ENCODE measurements at regions not wholly inside any gene's neighbourhood (a gene's known extent, or its start where the extent isn't known, plus 50 kb on each side); places are given as distances from the start of the nearest gene placed in this dataset.
"Not testable (repeated sequence)": the region's sequence is repeated elsewhere in the genome, so short reads cannot be mapped to it uniquely, and the experiment has no call there.

GRCh38 chr9:64370344-64370743, 914.7 kb downstream of the FOXD4L5 start:
- not testable (repeated sequence) for H3K36me3 ChIP-seq (ENCODE audit: insufficient read depth); H3F3A ChIP-seq (replicated peaks; ENCODE audit: low read depth); H3K79me2 ChIP-seq (replicated peaks; ENCODE audit: insufficient read depth); H3K36me3 Mint-ChIP-seq (ENCODE audit: low read depth); H3K27ac ChIP-seq (ENCODE audit: low read depth); ATAC-seq; H3K4me1 ChIP-seq (ENCODE audit: insufficient read depth); DNase-seq (ENCODE audit: low spot score); H3K4me3 ChIP-seq; H3K4me3 Mint-ChIP-seq; H2AFZ ChIP-seq; H3K27ac Mint-ChIP-seq; H3K4me2 ChIP-seq; H3K27me3 Mint-ChIP-seq (ENCODE audit: insufficient read depth, low read depth, poor library complexity); H3K9me2 ChIP-seq (ENCODE audit: insufficient read depth); H4K20me1 ChIP-seq (replicated peaks; ENCODE audit: insufficient read depth); H3K4me1 Mint-ChIP-seq; H3K9me3 Mint-ChIP-seq
- peaks cover 19% of the 10 kb centered on the region for H3K27me3 ChIP-seq (ENCODE audit: insufficient read depth)

GRCh38 chr9:64369644-64370043, 915.4 kb downstream of the FOXD4L5 start:
- H3K36me3 Mint-ChIP-seq (ENCODE audit: low read depth); H3K79me2 ChIP-seq (replicated peaks; ENCODE audit: insufficient read depth); H3K27ac Mint-ChIP-seq; H2AFZ ChIP-seq; H3F3A ChIP-seq (replicated peaks; ENCODE audit: low read depth); H3K27ac ChIP-seq (ENCODE audit: low read depth); H3K9me3 Mint-ChIP-seq; DNase-seq (ENCODE audit: low spot score); ATAC-seq; H3K4me1 Mint-ChIP-seq; H3K4me2 ChIP-seq; H3K36me3 ChIP-seq (ENCODE audit: insufficient read depth); H3K27me3 Mint-ChIP-seq (ENCODE audit: insufficient read depth, low read depth, poor library complexity); H4K20me1 ChIP-seq (replicated peaks; ENCODE audit: insufficient read depth); H3K4me1 ChIP-seq (ENCODE audit: insufficient read depth); H3K9me2 ChIP-seq (ENCODE audit: insufficient read depth); H3K4me3 Mint-ChIP-seq: not testable (repeated sequence)
- H3K4me3 ChIP-seq = peak overlapping the region; percentile 28; the same call in 1 of the 2 replicates
- H3K27me3 ChIP-seq (ENCODE audit: insufficient read depth) = peaks cover 19% of the 10 kb centered on the region

GRCh38 chr9:64369114-64369513, 915.9 kb downstream of the FOXD4L5 start:
- ATAC-seq = peak; percentile 100
- H3K4me3 Mint-ChIP-seq; H3K9me3 Mint-ChIP-seq; H3K4me2 ChIP-seq; H3F3A ChIP-seq (replicated peaks; ENCODE audit: low read depth); H3K4me1 ChIP-seq (ENCODE audit: insufficient read depth); H3K27ac Mint-ChIP-seq; H3K79me2 ChIP-seq (replicated peaks; ENCODE audit: insufficient read depth); H2AFZ ChIP-seq; H3K4me3 ChIP-seq; H3K36me3 Mint-ChIP-seq (ENCODE audit: low read depth); H3K36me3 ChIP-seq (ENCODE audit: insufficient read depth); DNase-seq (ENCODE audit: low spot score); H4K20me1 ChIP-seq (replicated peaks; ENCODE audit: insufficient read depth); H3K27me3 Mint-ChIP-seq (ENCODE audit: insufficient read depth, low read depth, poor library complexity); H3K27ac ChIP-seq (ENCODE audit: low read depth); H3K9me2 ChIP-seq (ENCODE audit: insufficient read depth); H3K4me1 Mint-ChIP-seq: not testable (repeated sequence)
- peak; percentile 18 to 56; a peak in 2 of 4 replicates for TF ChIP-seq CTCF (conservative IDR thresholded peaks at IDR 0.05; ENCODE audit: low read depth in 2 of 2)
- peaks cover 19% of the 10 kb centered on the region for H3K27me3 ChIP-seq (ENCODE audit: insufficient read depth)

- not testable (repeated sequence) for H3K4me1 Mint-ChIP-seq; H3K4me2 ChIP-seq; H3K27ac Mint-ChIP-seq; H3K9me2 ChIP-seq (ENCODE audit: insufficient read depth); DNase-seq (ENCODE audit: low spot score); H3K9me3 Mint-ChIP-seq; ATAC-seq; H3K36me3 ChIP-seq (ENCODE audit: insufficient read depth); H4K20me1 ChIP-seq (replicated peaks; ENCODE audit: insufficient read depth); H3K27me3 Mint-ChIP-seq (ENCODE audit: insufficient read depth, low read depth, poor library complexity); H3K27ac ChIP-seq (ENCODE audit: low read depth); H3F3A ChIP-seq (replicated peaks; ENCODE audit: low read depth); H3K4me1 ChIP-seq (ENCODE audit: insufficient read depth); H2AFZ ChIP-seq; H3K36me3 Mint-ChIP-seq (ENCODE audit: low read depth); H3K79me2 ChIP-seq (replicated peaks; ENCODE audit: insufficient read depth)
- Histone ChIP-seq H3K27me3 (ENCODE audit: insufficient read depth) (peaks cover 19% of the 10 kb centered on the region), H3K4me3 (peak overlapping the region; percentile 46; the same call in 1 of the 2 replicates)
- H3K4me3 Mint-ChIP-seq = peak overlapping the region; percentile 57; the same call in 2 of the 3 replicates
Measured at GRCh38 chr9:64368644-64368942, 916.4 kb downstream of the FOXD4L5 start.

- H3K27ac ChIP-seq (ENCODE audit: low read depth); H3K79me2 ChIP-seq (replicated peaks; ENCODE audit: insufficient read depth); H3K36me3 Mint-ChIP-seq (ENCODE audit: low read depth); H3K4me1 Mint-ChIP-seq; H3K9me2 ChIP-seq (ENCODE audit: insufficient read depth); H4K20me1 ChIP-seq (replicated peaks; ENCODE audit: insufficient read depth); H3K9me3 Mint-ChIP-seq; H3K27ac Mint-ChIP-seq; H3K27me3 Mint-ChIP-seq (ENCODE audit: insufficient read depth, low read depth, poor library complexity); H2AFZ ChIP-seq; ATAC-seq; H3K4me1 ChIP-seq (ENCODE audit: insufficient read depth); H3K36me3 ChIP-seq (ENCODE audit: insufficient read depth); H3F3A ChIP-seq (replicated peaks; ENCODE audit: low read depth): not testable (repeated sequence)
- DNase-seq (ENCODE audit: low spot score) = peak; percentile 0
- H3K4me3 Mint-ChIP-seq = peak overlapping the region; percentile 57; the same call in 2 of the 3 replicates
- Histone ChIP-seq H3K4me2 (peak overlapping the region; percentile 43; the same call in 1 of the 2 replicates), H3K27me3 (ENCODE audit: insufficient read depth) (peaks cover 19% of the 10 kb centered on the region), H3K4me3 (peak overlapping the region; percentile 46; the same call in 1 of the 2 replicates)
Measured at GRCh38 chr9:64367826-64368643, 917.0 kb downstream of the FOXD4L5 start.

All from GM23338 (cell line).